OCI-LY3 (cell line): ENCODE measurements at regions not wholly inside any gene's neighbourhood (a gene's known extent, or its start where the extent isn't known, plus 50 kb on each side); places are given as distances from the start of the nearest gene placed in this dataset.

ENCODE experiments used
- CTCF ChIP-seq: fragments of 200-600, 300-600 bp; sonication (generic); IDR thresholded peaks from 2 replicates; pipeline ENCODE4 v1.5.1; 2014; ENCODE audit warnings: antibody characterized with exemption, low read length, low read depth
- EZH2phosphoT487 ChIP-seq: fragments of 200-600 bp; shearing (Covaris generic); IDR thresholded peaks from 2 replicates; pipeline ENCODE4 v1.6.1; 2018; ENCODE audit warnings: antibody characterized with exemption, mixed run types, low read depth

GRCh38 chrX:137236837-137237236 lies 203.0 kb upstream of the GPR101 start:
- TF ChIP-seq CTCF (no peak), EZH2phosphoT487 (no peak)
